ENCODE measurements at regions not wholly inside any gene's neighbourhood (a gene's known extent, or its start where the extent isn't known, plus 50 kb on each side); places are given as distances from the start of the nearest gene placed in this dataset.
"Not testable (repeated sequence)": the region's sequence is repeated elsewhere in the genome, so short reads cannot be mapped to it uniquely, and the experiment has no call there.

GRCh38 chr1:229856009-229856650 lies 210.9 kb upstream of the GALNT2 start:
- 80 to 94% methylated on average over 5 to 6 of the region's 7 CpGs for WGBS, 2 experiments (ENCODE audit: insufficient coverage in 2 of 2)
- Histone ChIP-seq H3K4me3 (ENCODE audit: extremely low read depth, insufficient read depth, low read length, poor library complexity, severe bottlenecking) (no peak overlapping the region), H3K36me3 (ENCODE audit: control insufficient read depth, insufficient read depth, low read length) (no peaks in the 10 kb centered on the region), H3K27ac (ENCODE audit: low read depth, low read length, severe bottlenecking) (no peak overlapping the region), H3K9me3 (ENCODE audit: control insufficient read depth, low read length) (no peaks in the 10 kb centered on the region), H3K4me1 (ENCODE audit: control insufficient read depth, insufficient read depth, low read length, poor library complexity, severe bottlenecking) (peaks cover 4% of the 10 kb centered on the region)

DNA sequence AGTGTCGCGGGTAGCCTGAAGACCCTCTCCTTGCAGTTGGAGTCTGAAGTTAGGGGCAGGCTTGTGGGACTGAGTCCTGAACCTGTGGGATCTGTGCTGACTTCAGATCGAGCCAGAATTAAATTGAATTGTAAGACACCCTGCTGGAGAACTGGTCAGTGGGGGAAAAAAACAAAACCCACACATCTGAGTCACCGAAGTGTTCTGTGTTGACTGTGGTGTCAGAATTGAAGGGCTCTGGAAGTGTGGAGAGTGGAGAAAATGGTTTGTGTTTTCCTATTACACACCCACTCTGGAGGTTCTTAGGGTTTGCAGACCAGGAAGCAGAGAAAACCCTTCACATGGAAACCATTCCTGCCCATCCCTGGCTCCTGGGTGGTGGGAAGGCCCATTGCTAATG lies 209.5 kb upstream of the GALNT2 start:
- H3K36me3 ChIP-seq (ENCODE audit: control insufficient read depth, insufficient read depth, low read length) = no peaks in the 10 kb centered on the region
- H3K9me3 ChIP-seq (ENCODE audit: control insufficient read depth, low read length) = no peaks in the 10 kb centered on the region
- no peak overlapping the region for H3K27ac ChIP-seq (ENCODE audit: low read depth, low read length, severe bottlenecking)
- peaks cover 9% of the 10 kb centered on the region for H3K4me1 ChIP-seq (ENCODE audit: control insufficient read depth, insufficient read depth, low read length, poor library complexity, severe bottlenecking)
- H3K4me3 ChIP-seq (ENCODE audit: extremely low read depth, insufficient read depth, low read length, poor library complexity, severe bottlenecking) = no peak overlapping the region
- 93 to 94% methylated on average over 2 of the region's 4 CpGs for WGBS, 2 experiments (ENCODE audit: insufficient coverage in 2 of 2)

- Histone ChIP-seq H3K36me3 (ENCODE audit: control insufficient read depth, insufficient read depth, low read length) (no peaks in the 10 kb centered on the region), H3K9me3 (ENCODE audit: control insufficient read depth, low read length) (no peaks in the 10 kb centered on the region), H3K4me3 (ENCODE audit: extremely low read depth, insufficient read depth, low read length, poor library complexity, severe bottlenecking) (no peak overlapping the region), H3K27ac (ENCODE audit: low read depth, low read length, severe bottlenecking) (no peak overlapping the region), H3K4me1 (ENCODE audit: control insufficient read depth, insufficient read depth, low read length, poor library complexity, severe bottlenecking) (peaks cover 9% of the 10 kb centered on the region)
- 97 to 98% methylated on average over 5 of the region's 5 CpGs for WGBS, 2 experiments (ENCODE audit: insufficient coverage in 2 of 2)
Measured at GRCh38 chr1:229859026-229859425, 208.0 kb upstream of the GALNT2 start.

GRCh38 chr1:229860926-229861325 lies 206.1 kb upstream of the GALNT2 start:
- 87 to 93% methylated on average over 3 to 4 of the region's 6 CpGs for WGBS, 2 experiments (ENCODE audit: insufficient coverage in 2 of 2)
- no peak overlapping the region for H3K4me3 ChIP-seq (ENCODE audit: extremely low read depth, insufficient read depth, low read length, poor library complexity, severe bottlenecking)
- peaks cover 9% of the 10 kb centered on the region for H3K4me1 ChIP-seq (ENCODE audit: control insufficient read depth, insufficient read depth, low read length, poor library complexity, severe bottlenecking)
- H3K36me3 ChIP-seq (ENCODE audit: control insufficient read depth, insufficient read depth, low read length) = no peaks in the 10 kb centered on the region
- no peak overlapping the region for H3K27ac ChIP-seq (ENCODE audit: low read depth, low read length, severe bottlenecking)
- no peaks in the 10 kb centered on the region for H3K9me3 ChIP-seq (ENCODE audit: control insufficient read depth, low read length)

DNA sequence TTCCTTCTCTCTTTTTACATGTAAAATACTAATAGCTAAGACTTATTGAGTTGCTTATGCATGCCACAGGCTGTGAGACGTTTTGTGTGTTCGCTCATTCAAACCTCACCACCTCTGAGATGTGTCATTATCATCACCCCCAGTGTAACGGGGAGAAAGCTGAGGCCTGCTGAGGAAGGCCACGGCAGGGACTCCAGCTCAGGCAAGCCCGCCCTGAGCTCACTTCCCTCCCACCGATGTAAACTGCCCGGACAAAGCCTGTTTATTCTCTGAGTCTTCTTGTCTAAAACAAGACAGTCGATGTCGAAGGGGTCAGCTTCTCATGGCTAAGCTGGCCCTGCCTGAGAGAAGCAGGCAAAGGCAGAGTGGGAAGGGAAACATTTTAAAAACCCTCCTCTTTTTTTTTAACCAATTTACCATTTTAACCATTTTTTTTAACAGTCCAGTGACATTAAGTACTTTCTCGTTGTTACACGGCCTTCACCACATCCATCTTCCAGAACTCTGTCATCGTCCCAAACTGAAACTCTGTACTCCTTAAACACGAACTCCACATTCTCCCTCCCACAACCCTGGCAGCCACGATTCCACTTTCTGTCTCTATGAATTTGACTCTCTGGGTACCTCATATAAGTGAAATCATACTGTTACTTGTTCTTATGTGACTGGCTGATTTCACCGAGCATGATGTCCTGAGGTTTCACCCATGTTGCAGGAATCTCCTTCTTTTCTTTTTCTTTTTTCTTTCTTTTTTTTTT lies 204.8 kb upstream of the GALNT2 start:
- H3K36me3 ChIP-seq (ENCODE audit: control insufficient read depth, insufficient read depth, low read length) = no peaks in the 10 kb centered on the region
- H3K27ac ChIP-seq (ENCODE audit: low read depth, low read length, severe bottlenecking) = peak overlapping the region; percentile 57
- peaks cover 9% of the 10 kb centered on the region for H3K4me1 ChIP-seq (ENCODE audit: control insufficient read depth, insufficient read depth, low read length, poor library complexity, severe bottlenecking)
- 38 to 65% methylated on average over 6 to 12 of the region's 15 CpGs for WGBS, 2 experiments (ENCODE audit: insufficient coverage in 2 of 2)
- no peaks in the 10 kb centered on the region for H3K9me3 ChIP-seq (ENCODE audit: control insufficient read depth, low read length)
- H3K4me3 ChIP-seq (ENCODE audit: extremely low read depth, insufficient read depth, low read length, poor library complexity, severe bottlenecking) = no peak overlapping the region

- Histone ChIP-seq H3K36me3 (ENCODE audit: control insufficient read depth, insufficient read depth, low read length) (no peaks in the 10 kb centered on the region), H3K27ac (ENCODE audit: low read depth, low read length, severe bottlenecking) (no peak overlapping the region), H3K9me3 (ENCODE audit: control insufficient read depth, low read length) (no peaks in the 10 kb centered on the region), H3K4me1 (ENCODE audit: control insufficient read depth, insufficient read depth, low read length, poor library complexity, severe bottlenecking) (peaks cover 5% of the 10 kb centered on the region), H3K4me3 (ENCODE audit: extremely low read depth, insufficient read depth, low read length, poor library complexity, severe bottlenecking) (no peak overlapping the region)
- WGBS, 2 experiments (ENCODE audit: insufficient coverage in 2 of 2) = 82 to 86% methylated on average over 12 to 15 of the region's 16 CpGs
Measured at GRCh38 chr1:229863651-229864545, 203.1 kb upstream of the GALNT2 start.

GRCh38 chr1:229864686-229865230 lies 202.3 kb upstream of the GALNT2 start:
- Histone ChIP-seq H3K4me3 (ENCODE audit: extremely low read depth, insufficient read depth, low read length, poor library complexity, severe bottlenecking) (no peak overlapping the region), H3K27ac (ENCODE audit: low read depth, low read length, severe bottlenecking) (no peak overlapping the region), H3K4me1 (ENCODE audit: control insufficient read depth, insufficient read depth, low read length, poor library complexity, severe bottlenecking) (peaks cover 5% of the 10 kb centered on the region), H3K36me3 (ENCODE audit: control insufficient read depth, insufficient read depth, low read length) (no peaks in the 10 kb centered on the region), H3K9me3 (ENCODE audit: control insufficient read depth, low read length) (no peaks in the 10 kb centered on the region)
- 98 to 99% methylated on average over 12 of the region's 15 CpGs for WGBS, 2 experiments (ENCODE audit: insufficient coverage in 2 of 2)

DNA sequence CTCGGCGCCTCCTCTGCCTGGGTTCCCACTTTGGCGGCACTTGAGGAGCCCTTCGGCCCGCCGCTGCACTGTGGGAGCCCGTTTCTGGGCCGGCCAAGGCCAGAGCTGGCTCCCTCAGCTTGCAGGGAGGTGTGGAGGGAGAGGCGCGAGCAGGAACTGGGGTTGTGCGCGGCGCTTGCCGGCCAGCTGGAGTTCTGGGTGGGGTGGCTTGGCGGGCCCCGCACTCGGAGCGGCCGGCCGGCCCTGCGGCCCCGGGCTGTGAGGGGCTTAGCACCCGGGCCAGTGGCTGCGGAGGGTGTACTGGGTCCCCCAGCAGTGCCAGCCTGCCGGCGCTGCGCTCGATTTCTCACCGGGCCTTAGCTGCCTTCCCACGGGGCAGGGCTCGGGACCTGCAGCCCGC lies 201.7 kb upstream of the GALNT2 start:
- H3K36me3 ChIP-seq (ENCODE audit: control insufficient read depth, insufficient read depth, low read length); H3K4me1 ChIP-seq (ENCODE audit: control insufficient read depth, insufficient read depth, low read length, poor library complexity, severe bottlenecking); H3K27ac ChIP-seq (ENCODE audit: low read depth, low read length, severe bottlenecking); H3K4me3 ChIP-seq (ENCODE audit: extremely low read depth, insufficient read depth, low read length, poor library complexity, severe bottlenecking); H3K9me3 ChIP-seq (ENCODE audit: control insufficient read depth, low read length): not testable (repeated sequence)
- 87 to 100% methylated on average over 8 to 11 of the region's 32 CpGs for WGBS, 2 experiments (ENCODE audit: insufficient coverage in 2 of 2)

GRCh38 chr1:229867726-229868125 lies 199.3 kb upstream of the GALNT2 start:
- Histone ChIP-seq H3K36me3 (ENCODE audit: control insufficient read depth, insufficient read depth, low read length) (no peaks in the 10 kb centered on the region), H3K4me1 (ENCODE audit: control insufficient read depth, insufficient read depth, low read length, poor library complexity, severe bottlenecking) (no peaks in the 10 kb centered on the region), H3K27ac (ENCODE audit: low read depth, low read length, severe bottlenecking) (no peak overlapping the region), H3K9me3 (ENCODE audit: control insufficient read depth, low read length) (no peaks in the 10 kb centered on the region), H3K4me3 (ENCODE audit: extremely low read depth, insufficient read depth, low read length, poor library complexity, severe bottlenecking) (no peak overlapping the region)
- 86 to 98% methylated on average over 2 to 3 of the region's 3 CpGs for WGBS, 2 experiments (ENCODE audit: insufficient coverage in 2 of 2)

DNA sequence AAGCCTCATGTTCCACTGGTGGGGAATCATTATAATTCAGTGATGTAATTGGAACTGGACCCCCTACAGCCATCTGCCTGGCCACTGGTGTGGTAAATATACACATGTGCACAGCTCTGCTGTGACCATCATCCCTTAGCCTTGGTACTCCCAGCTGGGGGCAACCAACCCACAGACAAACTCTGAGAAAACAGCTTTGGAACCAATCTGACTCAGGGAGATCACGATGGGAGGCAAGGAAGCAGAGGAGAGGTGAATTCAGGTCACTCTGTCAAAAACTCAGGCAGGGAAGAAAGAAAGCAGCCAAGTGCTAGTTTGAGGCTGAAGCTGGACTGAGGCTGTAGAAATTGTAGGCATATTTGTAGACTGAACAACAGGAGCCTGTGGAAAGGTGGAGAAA lies 197.8 kb upstream of the GALNT2 start:
- Histone ChIP-seq H3K27ac (ENCODE audit: low read depth, low read length, severe bottlenecking) (no peak overlapping the region), H3K4me3 (ENCODE audit: extremely low read depth, insufficient read depth, low read length, poor library complexity, severe bottlenecking) (no peak overlapping the region), H3K36me3 (ENCODE audit: control insufficient read depth, insufficient read depth, low read length) (no peaks in the 10 kb centered on the region), H3K4me1 (ENCODE audit: control insufficient read depth, insufficient read depth, low read length, poor library complexity, severe bottlenecking) (no peaks in the 10 kb centered on the region), H3K9me3 (ENCODE audit: control insufficient read depth, low read length) (no peaks in the 10 kb centered on the region)
- WGBS, 2 experiments (ENCODE audit: insufficient coverage in 2 of 2) = 56 to 67% methylated on average over 1 of the region's 1 CpG

Measured in mesodermal cell (in vitro differentiated cells).